GF-D8 (cell line): ENCODE measurements at regions not wholly inside any gene's neighbourhood (a gene's known extent, or its start where the extent isn't known, plus 50 kb on each side); places are given as distances from the start of the nearest gene placed in this dataset.

Experiments used
- DNase-seq: peaks from one replicate; lab custom pipeline; 2025; lab: John Stamatoyannopoulos, UW

- DNase-seq, result no peak
Measured at GRCh38 chr11:123378096-123378495, 52.0 kb upstream of the GRAMD1B start.

GRCh38 chr11:123377355-123377754 lies 52.7 kb upstream of the GRAMD1B start:
- no peak for DNase-seq

GRCh38 chr11:123375832-123376231 lies 54.2 kb upstream of the GRAMD1B start:
- DNase-seq, result no peak

GRCh38 chr11:123374622-123374968 lies 55.5 kb upstream of the GRAMD1B start:
- DNase-seq, result no peak

- DNase-seq, result no peak
Measured at GRCh38 chr11:123373754-123374621, 56.1 kb upstream of the GRAMD1B start.

- DNase-seq, result no peak
Measured at GRCh38 chr11:123371506-123372297, 58.4 kb upstream of the GRAMD1B start.

GRCh38 chr11:123366924-123367323 lies 63.1 kb upstream of the GRAMD1B start:
- no peak for DNase-seq

- DNase-seq, result no peak
Measured at GRCh38 chr11:123365955-123366354, 64.1 kb upstream of the GRAMD1B start.

GRCh38 chr11:123364080-123364479 lies 66.0 kb upstream of the GRAMD1B start:
- DNase-seq, result no peak

- no peak for DNase-seq
Measured at GRCh38 chr11:123363556-123363955, 66.5 kb upstream of the GRAMD1B start.

GRCh38 chr11:123362941-123363340 lies 67.1 kb upstream of the GRAMD1B start:
- no peak for DNase-seq

GRCh38 chr11:123362186-123362585 lies 67.9 kb upstream of the GRAMD1B start:
- DNase-seq, result no peak

- no peak for DNase-seq
Measured at GRCh38 chr11:123361110-123361509, 69.0 kb upstream of the GRAMD1B start.

GRCh38 chr11:123360267-123360936 lies 69.7 kb upstream of the GRAMD1B start:
- DNase-seq, result no peak

GRCh38 chr11:123357990-123358827 lies 71.9 kb upstream of the GRAMD1B start:
- DNase-seq, result no peak

GRCh38 chr11:123357353-123357989 lies 72.6 kb upstream of the GRAMD1B start:
- DNase-seq, result no peak

- DNase-seq, result no peak
Measured at GRCh38 chr11:123356539-123356938, 73.5 kb upstream of the GRAMD1B start.

- no peak for DNase-seq
Measured at GRCh38 chr11:123354371-123354975, 75.6 kb upstream of the GRAMD1B start.

- DNase-seq, result no peak
Measured at GRCh38 chr11:123351375-123351774, 78.7 kb upstream of the GRAMD1B start.

- no peak for DNase-seq
Measured at GRCh38 chr11:123349382-123349781, 80.7 kb upstream of the GRAMD1B start.
